Neural crest cell (in vitro differentiated cells): ENCODE measurements at regions not wholly inside any gene's neighbourhood (a gene's known extent, or its start where the extent isn't known, plus 50 kb on each side); places are given as distances from the start of the nearest gene placed in this dataset.
"Not testable (repeated sequence)": the region's sequence is repeated elsewhere in the genome, so short reads cannot be mapped to it uniquely, and the experiment has no call there.

Experiments used
- DNase-seq: peaks from one replicate; pipeline ENCODE4 v3.0.0; 2021; ENCODE audit warnings: low read depth, mixed read lengths, low spot score
- H3K27ac Mint-ChIP-seq: one replicate; pipeline ENCODE4 v1.8.0; 2021; ENCODE audit warnings: mild to moderate bottlenecking, mixed read lengths; ENCODE audit not compliant: unreplicated experiment
- H3K27me3 Mint-ChIP-seq: 2 replicates; pipeline ENCODE4 v1.8.0; 2021; ENCODE audit warnings: low read depth, mild to moderate bottlenecking, mixed read lengths
- H3K36me3 Mint-ChIP-seq: 2 replicates; pipeline ENCODE4 v1.8.0; 2021; ENCODE audit warnings: low read depth, mild to moderate bottlenecking, mixed read lengths
- H3K4me1 Mint-ChIP-seq: 2 replicates; pipeline ENCODE4 v1.8.0; 2021; ENCODE audit warnings: mixed read lengths
- H3K4me3 Mint-ChIP-seq: one replicate; pipeline ENCODE4 v1.8.0; 2021; ENCODE audit warnings: mild to moderate bottlenecking, mixed read lengths
- H3K9me3 Mint-ChIP-seq: 2 replicates; pipeline ENCODE4 v1.8.0; 2021; ENCODE audit warnings: mixed read lengths
- TF ChIP-seq, protein P1 (sequence below): fragments of 200-600 bp; sonication (generic); conservative IDR thresholded peaks from 2 replicates; pipeline ENCODE4 v1.5.0; 2021; ENCODE audit warnings: antibody characterized with exemption, mild to moderate bottlenecking

DNA sequence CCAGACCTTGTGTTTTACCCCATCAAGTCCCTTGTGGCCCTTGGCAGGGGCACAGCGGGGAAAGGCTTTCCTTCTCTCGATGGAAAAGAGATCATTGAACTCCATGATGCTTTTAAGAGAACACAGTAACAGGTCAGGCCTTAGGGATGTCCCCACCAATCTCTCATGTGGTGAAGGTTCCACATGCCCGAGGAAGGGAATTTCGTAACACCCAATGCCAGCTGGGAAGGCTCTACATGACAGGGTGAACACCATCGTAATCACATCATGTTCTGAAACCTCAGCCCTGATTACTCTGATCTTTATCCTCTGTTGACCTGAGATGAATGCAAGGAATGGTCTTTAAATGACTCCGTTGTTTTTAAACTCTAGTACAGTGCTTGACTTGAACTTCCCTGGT lies 105.5 kb upstream of the SPAG17 start:
- Mint-ChIP-seq H3K4me3 (no peak overlapping the region), H3K36me3 (no peaks in the 10 kb centered on the region), H3K27ac (no peak overlapping the region), H3K27me3 (no peaks in the 10 kb centered on the region), H3K9me3 (no peaks in the 10 kb centered on the region), H3K4me1 (peaks cover 27% of the 10 kb centered on the region)
- no peak for DNase-seq
- TF ChIP-seq, protein P1, sequence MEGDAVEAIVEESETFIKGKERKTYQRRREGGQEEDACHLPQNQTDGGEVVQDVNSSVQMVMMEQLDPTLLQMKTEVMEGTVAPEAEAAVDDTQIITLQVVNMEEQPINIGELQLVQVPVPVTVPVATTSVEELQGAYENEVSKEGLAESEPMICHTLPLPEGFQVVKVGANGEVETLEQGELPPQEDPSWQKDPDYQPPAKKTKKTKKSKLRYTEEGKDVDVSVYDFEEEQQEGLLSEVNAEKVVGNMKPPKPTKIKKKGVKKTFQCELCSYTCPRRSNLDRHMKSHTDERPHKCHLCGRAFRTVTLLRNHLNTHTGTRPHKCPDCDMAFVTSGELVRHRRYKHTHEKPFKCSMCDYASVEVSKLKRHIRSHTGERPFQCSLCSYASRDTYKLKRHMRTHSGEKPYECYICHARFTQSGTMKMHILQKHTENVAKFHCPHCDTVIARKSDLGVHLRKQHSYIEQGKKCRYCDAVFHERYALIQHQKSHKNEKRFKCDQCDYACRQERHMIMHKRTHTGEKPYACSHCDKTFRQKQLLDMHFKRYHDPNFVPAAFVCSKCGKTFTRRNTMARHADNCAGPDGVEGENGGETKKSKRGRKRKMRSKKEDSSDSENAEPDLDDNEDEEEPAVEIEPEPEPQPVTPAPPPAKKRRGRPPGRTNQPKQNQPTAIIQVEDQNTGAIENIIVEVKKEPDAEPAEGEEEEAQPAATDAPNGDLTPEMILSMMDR: no peak

DNA sequence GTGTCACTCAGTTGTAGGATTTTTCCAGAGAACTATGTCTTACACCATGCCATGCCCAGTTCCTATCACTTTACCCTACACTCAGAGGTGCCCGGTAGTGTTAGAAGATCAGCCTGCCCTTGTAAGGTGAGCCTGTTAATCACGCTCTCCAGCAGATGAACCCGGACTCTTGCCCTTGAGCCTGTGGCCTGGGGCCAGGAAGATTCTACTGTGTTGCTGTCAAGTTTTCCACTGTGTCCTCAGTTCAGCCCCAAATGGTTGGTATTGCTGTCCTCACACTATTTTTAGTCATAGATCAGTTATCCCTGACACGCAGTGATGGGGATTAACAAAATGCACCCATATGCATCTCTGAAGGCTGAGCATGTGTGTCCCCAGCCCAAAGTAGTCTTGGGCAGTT lies 105.0 kb upstream of the SPAG17 start:
- Mint-ChIP-seq H3K9me3 (no peaks in the 10 kb centered on the region), H3K27me3 (no peaks in the 10 kb centered on the region), H3K4me1 (peaks cover 24% of the 10 kb centered on the region), H3K4me3 (no peak overlapping the region), H3K27ac (no peak overlapping the region), H3K36me3 (no peaks in the 10 kb centered on the region)
- no peak for DNase-seq
- TF ChIP-seq, protein P1: no peak

DNA sequence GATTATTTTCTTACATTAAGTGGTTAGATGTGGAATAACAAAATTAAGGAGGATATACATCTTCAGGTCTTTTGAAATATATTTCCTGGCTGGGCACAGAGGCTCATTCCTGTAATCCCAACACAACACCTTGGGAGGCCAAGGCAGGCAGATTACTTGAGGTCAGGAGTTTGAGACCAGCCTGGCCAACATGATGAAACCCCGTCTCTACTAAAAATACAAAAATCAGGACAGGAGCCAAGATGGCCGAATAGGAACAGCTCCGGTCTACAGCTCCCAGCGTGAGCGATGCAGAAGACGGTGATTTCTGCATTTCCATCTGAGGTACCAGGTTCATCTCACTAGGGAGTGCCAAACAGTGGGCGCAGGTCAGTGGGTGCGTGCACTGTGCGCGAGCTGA lies 95.6 kb upstream of the SPAG17 start:
- H3K27ac Mint-ChIP-seq, H3K36me3 Mint-ChIP-seq, H3K4me3 Mint-ChIP-seq, H3K27me3 Mint-ChIP-seq, DNase-seq: not testable (repeated sequence)
- H3K4me1 Mint-ChIP-seq: peaks cover 14% of the 10 kb centered on the region
- H3K9me3 Mint-ChIP-seq: peaks cover 11% of the 10 kb centered on the region

DNA sequence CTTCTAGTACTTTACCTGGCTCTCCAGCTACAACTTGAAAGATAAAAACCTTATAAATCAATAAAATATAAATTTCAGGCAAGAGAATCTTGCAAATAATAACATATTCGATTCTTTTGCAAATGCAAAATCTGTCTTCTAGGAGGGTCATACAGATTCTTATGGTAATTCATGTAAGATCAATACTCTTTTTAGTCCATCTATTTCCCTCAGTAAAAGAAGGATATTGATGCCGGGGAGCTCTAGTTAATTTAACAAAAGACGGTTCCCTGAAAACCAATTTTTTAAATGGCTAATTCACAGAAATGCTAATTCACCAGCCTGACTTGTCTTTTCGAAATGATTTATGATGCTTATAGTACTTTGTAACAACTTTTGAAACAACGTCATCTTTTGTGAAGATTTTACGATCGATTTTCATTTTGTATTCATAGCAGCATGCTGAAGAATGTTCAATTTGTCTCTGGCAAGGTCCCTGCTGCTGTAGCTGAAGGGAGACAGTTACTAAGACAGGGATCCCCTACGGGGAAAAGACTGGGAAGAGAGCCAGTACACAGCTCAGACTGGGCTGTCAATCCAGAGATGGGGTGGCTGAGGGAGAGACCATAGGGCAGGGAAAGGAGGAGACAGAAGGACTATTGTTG lies 90.6 kb upstream of the SPAG17 start:
- H3K9me3 Mint-ChIP-seq: peaks cover 11% of the 10 kb centered on the region
- no peak overlapping the region for H3K27ac Mint-ChIP-seq
- TF ChIP-seq, protein P1: no peak

DNA sequence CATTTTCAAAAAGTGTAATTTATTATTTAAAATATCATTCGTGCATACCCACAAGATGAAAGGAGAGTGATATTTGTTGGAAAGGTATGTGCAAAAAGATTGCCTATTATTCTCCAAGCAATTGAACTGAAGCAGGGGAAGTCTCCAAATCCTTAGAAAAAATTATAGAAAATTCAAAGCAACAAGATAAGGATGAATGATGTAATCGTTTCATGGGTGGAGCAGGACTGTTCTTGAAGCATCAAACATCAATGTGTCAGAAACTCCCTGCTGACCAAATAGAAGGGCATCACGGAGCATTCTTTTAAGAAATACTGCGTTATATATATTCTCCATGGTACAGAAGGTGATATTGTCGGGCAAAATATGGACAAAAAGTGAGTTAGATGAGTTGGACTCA lies 87.9 kb upstream of the SPAG17 start:
- DNase-seq: no peak
- TF ChIP-seq, protein P1: no peak
- Mint-ChIP-seq H3K9me3 (peaks cover 9% of the 10 kb centered on the region), H3K4me3 (no peak overlapping the region), H3K27ac (no peak overlapping the region), H3K4me1 (peaks cover 15% of the 10 kb centered on the region), H3K27me3 (no peaks in the 10 kb centered on the region), H3K36me3 (peaks cover 3% of the 10 kb centered on the region)

More for the DNA sequence above, 90.6 kb upstream of the SPAG17 start:
- peaks cover 22% of the 10 kb centered on the region for H3K4me1 Mint-ChIP-seq
- H3K27me3 Mint-ChIP-seq: no peaks in the 10 kb centered on the region
- H3K36me3 Mint-ChIP-seq: peaks cover 7% of the 10 kb centered on the region
- H3K4me3 Mint-ChIP-seq: peak overlapping the region; percentile 13
- peak; percentile 10 for DNase-seq

DNA sequence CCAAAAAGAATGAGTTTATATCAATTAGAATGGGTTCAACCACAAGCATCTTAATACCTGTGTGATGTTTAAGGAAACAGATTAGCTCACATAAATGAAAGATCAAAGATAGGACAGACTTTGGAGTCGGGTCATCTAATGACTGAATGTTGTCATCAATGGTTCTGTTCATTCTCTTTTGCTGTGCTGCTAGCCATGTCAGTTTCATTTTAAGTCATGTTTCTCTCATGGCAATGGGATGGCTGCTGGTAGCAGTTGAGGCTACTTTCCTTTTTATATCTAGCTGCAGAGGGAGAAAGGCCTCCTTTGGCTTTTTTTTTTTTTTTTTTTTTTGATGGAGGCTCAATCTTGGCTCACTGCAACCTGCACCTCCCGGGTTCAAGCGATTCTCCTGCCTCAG lies 86.9 kb upstream of the SPAG17 start:
- Mint-ChIP-seq H3K4me1 (peaks cover 15% of the 10 kb centered on the region), H3K9me3 (peaks cover 4% of the 10 kb centered on the region), H3K36me3 (peaks cover 3% of the 10 kb centered on the region), H3K27ac (no peak overlapping the region), H3K27me3 (no peaks in the 10 kb centered on the region), H3K4me3 (no peak overlapping the region)
- no peak for DNase-seq
- TF ChIP-seq, protein P1: no peak
